Breast epithelium (tissue), 3 donors: ENCODE measurements at regions not wholly inside any gene's neighbourhood (a gene's known extent, or its start where the extent isn't known, plus 50 kb on each side); places are given as distances from the start of the nearest gene placed in this dataset.

Experiments
- POLR2A ChIP-seq: fragments of 450-650 bp; IDR thresholded peaks from one replicate; pipeline ENCODE4 v1.6.1; 2016; ENCODE audit warnings: antibody characterized with exemption, mild to moderate bottlenecking, moderate library complexity
- POLR2AphosphoS5 ChIP-seq, 3 donors: sonication (generic); formaldehyde crosslinking; IDR thresholded peaks; one replicate each; pipeline ENCODE4 v1.6.1; 2017; ENCODE audit warnings: antibody characterized with exemption in 3 of 3
- TF ChIP-seq, protein P1 (sequence below), 3 donors: fragments of 450-650 bp; IDR thresholded peaks; one replicate each; pipeline ENCODE4 v1.5.1; 2016 to 2017; ENCODE audit warnings: antibody characterized with exemption in 3 of 3, mild to moderate bottlenecking in 3 of 3, moderate library complexity in 3 of 3

DNA sequence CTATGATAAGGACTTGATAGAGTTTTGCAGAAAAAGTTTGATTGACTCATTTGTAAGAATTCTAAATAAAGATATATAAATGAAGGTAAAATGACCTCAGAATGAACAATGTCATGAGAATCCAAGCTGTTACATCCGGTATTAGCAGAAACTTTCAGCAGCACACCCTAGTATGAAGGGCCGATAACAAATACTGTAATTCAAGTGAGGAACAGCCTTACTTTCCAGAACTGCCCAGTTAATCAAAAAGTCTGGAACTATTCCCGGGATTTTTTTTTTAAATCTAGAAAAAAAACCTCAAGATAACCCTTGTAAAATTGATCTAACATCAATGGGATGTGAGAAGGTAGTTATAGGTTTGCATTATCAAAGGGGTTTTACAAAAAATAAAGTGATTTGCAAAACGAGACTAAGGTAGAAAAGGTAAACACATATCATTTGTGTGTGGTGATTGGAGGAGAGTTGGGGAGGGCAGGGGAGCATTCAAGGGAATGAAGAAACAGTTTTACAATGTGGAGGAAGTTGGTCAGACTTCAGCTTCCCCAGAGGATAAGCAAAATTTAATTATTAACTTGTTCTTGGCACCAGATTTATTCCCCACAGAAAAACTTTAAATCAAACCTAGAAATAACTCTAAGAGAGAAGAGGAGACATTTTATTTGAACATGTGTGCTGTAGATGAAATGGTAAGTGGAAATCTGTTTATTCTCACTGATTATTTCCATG, 75.9 kb upstream of the VCAM1 start:
- TF ChIP-seq, protein P1, sequence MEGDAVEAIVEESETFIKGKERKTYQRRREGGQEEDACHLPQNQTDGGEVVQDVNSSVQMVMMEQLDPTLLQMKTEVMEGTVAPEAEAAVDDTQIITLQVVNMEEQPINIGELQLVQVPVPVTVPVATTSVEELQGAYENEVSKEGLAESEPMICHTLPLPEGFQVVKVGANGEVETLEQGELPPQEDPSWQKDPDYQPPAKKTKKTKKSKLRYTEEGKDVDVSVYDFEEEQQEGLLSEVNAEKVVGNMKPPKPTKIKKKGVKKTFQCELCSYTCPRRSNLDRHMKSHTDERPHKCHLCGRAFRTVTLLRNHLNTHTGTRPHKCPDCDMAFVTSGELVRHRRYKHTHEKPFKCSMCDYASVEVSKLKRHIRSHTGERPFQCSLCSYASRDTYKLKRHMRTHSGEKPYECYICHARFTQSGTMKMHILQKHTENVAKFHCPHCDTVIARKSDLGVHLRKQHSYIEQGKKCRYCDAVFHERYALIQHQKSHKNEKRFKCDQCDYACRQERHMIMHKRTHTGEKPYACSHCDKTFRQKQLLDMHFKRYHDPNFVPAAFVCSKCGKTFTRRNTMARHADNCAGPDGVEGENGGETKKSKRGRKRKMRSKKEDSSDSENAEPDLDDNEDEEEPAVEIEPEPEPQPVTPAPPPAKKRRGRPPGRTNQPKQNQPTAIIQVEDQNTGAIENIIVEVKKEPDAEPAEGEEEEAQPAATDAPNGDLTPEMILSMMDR (IDR thresholded peaks at IDR 0.05) = no peak
- TF ChIP-seq POLR2A (no peak), POLR2AphosphoS5 (IDR thresholded peaks at IDR 0.05) (no peak)
